ENCODE measurements at regions not wholly inside any gene's neighbourhood (a gene's known extent, or its start where the extent isn't known, plus 50 kb on each side); places are given as distances from the start of the nearest gene placed in this dataset.

DNA sequence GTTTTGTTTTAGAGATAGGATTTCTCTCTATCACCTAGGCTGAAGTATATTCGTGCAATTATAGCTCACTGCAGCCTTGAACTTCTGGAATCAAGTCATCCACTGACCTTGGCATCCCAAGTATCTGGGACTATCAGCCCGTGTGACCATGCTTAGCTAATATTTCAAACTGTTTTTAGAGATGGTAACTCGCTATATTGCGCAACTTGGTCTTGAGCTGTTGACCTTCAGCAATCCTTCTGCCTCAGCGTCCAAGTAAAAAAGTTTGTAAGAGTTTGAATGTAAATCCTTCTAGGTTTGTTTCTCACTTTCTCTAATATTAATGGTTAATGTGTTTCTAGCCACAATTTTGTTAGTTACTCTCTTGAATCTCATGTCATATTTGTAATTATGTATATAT is 1243.5 kb upstream of the CADM2 start:
- TF ChIP-seq, protein P1, sequence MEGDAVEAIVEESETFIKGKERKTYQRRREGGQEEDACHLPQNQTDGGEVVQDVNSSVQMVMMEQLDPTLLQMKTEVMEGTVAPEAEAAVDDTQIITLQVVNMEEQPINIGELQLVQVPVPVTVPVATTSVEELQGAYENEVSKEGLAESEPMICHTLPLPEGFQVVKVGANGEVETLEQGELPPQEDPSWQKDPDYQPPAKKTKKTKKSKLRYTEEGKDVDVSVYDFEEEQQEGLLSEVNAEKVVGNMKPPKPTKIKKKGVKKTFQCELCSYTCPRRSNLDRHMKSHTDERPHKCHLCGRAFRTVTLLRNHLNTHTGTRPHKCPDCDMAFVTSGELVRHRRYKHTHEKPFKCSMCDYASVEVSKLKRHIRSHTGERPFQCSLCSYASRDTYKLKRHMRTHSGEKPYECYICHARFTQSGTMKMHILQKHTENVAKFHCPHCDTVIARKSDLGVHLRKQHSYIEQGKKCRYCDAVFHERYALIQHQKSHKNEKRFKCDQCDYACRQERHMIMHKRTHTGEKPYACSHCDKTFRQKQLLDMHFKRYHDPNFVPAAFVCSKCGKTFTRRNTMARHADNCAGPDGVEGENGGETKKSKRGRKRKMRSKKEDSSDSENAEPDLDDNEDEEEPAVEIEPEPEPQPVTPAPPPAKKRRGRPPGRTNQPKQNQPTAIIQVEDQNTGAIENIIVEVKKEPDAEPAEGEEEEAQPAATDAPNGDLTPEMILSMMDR (conservative IDR thresholded peaks at IDR 0.05 in 1 of 2, IDR thresholded peaks at IDR 0.05 in 1 of 2; ENCODE audit: low read depth in 1 of 2, low read length in 2 of 2) = no peak
- no peak for TF ChIP-seq EZH2 (IDR thresholded peaks at IDR 0.05; ENCODE audit: low read length, missing control alignments)

Measured in fibroblast of lung (primary cell).